Dermis microvascular lymphatic vessel endothelial cell (primary cell): ENCODE measurements at regions not wholly inside any gene's neighbourhood (a gene's known extent, or its start where the extent isn't known, plus 50 kb on each side); places are given as distances from the start of the nearest gene placed in this dataset.
"Not testable (repeated sequence)": the region's sequence is repeated elsewhere in the genome, so short reads cannot be mapped to it uniquely, and the experiment has no call there.

Source experiments
- DNase-seq, 2 donors: peaks; one replicate each; pipeline versions ENCODE4 v3.0.0 to v3.0.0-alpha.2; 2010; ENCODE audit warnings: low read depth in 2 of 2

GRCh38 chr22:35183917-35184316 lies 73.4 kb upstream of the HMGXB4 start:
- DNase-seq = no peak

- DNase-seq = no peak
Observed at GRCh38 chr22:35186492-35186891, 70.8 kb upstream of the HMGXB4 start.

DNA sequence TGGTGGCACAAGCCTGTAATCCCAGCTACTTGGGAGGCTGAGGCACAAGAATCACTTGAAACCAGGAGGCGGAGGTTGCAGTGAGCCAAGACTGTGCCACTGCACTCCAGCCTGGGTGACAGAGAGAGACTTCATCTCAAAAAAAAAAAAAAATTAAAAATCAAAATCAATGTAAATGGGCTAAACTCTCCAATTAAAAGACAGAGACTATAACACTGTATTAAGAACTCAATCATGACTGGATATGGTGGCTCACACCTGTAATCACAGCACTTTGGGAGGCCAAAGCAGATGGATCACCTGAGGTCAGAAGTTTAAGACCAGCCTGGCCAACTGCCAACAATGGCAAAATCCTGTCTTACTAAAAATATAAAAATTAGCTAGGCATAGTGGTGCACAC lies 68.4 kb upstream of the HMGXB4 start:
- DNase-seq = not testable (repeated sequence)

GRCh38 chr22:35189559-35189958 lies 67.7 kb upstream of the HMGXB4 start:
- DNase-seq = no peak

DNA sequence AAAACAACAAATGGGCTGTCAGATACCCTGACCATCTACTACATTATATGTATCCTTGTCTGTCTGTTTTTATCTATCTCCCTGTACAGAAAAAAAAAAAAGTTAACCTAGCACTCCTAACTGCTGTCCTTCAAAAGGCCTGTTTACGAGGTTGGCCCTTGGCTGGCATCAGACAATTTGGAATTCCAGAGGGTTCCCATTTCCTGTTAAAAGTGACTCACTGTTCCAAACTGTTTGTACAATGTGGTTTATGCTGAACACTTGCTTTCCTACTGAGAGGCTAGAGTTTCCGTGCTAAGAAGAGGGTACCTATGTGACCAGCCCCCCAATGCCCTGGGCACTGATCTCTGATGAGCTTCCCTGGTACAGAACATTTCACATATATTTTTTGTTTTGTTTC lies 65.9 kb upstream of the HMGXB4 start:
- DNase-seq = peak; percentile 52 to 69

DNA sequence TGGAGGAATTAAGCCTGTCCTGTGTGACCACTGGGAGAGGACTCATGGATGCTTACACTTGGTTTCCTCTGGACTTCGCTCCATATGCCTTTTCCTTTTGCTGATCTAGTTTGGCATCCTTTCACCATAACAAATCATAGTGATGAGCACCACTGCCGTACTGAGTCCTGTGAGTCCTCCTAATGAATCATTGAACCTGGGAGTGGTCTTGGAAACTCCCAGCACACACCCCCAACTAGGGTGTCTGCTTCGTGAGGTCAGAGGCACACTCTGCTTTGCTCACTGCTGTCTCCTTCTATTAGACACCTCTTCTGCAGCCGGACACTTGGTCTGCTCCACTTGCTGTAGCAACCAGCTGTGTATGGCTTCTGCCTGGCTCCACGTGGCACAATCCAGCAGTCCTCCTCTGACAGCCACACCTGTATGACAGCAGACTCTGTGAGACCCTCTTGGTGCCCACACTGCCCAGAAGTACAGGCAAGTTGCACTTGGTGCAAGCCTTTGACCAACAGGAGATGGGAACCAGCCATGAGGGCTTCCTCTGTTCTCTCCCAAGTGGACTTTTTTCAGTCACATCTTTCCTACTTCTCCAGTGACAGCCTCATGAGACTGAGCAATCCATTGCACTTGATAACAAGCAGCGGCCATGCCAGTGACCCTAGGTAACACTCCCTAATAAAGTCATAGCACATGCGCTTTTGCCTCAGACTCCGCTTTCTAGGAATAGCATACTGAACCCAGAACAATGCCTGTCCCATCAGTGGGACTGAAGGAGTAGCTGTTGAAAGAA lies 65.0 kb upstream of the HMGXB4 start:
- peak in 1 of 2 donors; percentile 23 for DNase-seq

DNA sequence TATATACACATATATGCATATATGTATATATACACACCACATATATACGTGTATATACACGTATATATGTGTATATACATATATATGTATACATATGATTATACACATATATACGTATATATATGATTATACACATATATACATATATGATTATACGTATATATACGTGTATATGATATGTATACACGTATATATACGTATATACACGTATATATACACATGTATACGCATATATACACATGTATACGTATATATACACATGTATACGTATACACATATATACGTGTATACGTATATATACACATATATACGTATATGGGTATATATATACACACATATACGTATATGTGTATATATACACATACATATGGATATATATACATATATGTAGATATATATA lies 62.1 kb upstream of the HMGXB4 start:
- DNase-seq = no peak

DNA sequence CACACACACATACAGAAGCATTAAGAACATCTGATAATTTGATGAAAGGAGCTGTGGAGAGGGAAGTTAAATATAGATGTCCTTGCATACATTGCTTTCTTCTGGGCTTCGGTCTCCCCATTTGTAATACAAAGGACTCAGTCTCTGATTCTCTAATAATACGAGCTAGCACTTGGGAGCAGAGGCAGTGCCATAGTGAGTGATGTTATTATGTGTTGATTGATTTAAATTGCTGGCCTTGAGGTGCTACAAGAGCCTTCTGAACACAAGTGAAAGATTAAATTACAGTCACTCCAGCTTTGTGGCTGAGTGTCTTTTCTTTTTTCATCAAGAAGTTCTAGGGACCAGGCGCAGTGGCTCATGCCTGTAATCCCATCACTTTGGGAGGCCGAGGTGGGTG lies 61.5 kb upstream of the HMGXB4 start:
- no peak for DNase-seq

- no peak for DNase-seq
Observed at GRCh38 chr22:35197071-35197470, 60.2 kb upstream of the HMGXB4 start.

- no peak for DNase-seq
Observed at GRCh38 chr22:35197886-35198285, 59.4 kb upstream of the HMGXB4 start.

DNA sequence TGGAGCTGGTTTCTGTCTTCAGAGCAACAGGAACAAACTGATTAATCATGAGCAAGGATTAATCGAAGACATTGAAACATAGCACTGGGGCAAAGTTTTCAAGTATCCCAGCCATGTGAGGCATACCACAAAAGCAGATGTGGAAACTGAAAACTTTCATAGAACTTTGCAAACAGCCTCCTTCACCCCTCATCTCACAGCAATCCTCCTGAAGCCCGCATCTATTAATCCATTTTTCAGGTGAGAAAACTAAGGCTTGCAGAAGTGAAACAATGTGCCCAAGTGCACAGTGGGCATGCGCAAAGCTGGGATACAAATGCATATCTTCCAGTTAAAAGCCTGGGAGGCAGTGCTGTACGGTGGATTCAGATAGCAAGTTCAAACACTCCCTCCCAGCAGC lies 58.6 kb upstream of the HMGXB4 start:
- DNase-seq = no peak

GRCh38 chr22:35202376-35202775 lies 54.9 kb upstream of the HMGXB4 start:
- no peak for DNase-seq

GRCh38 chr22:35203583-35203982 lies 53.7 kb upstream of the HMGXB4 start:
- DNase-seq = no peak

DNA sequence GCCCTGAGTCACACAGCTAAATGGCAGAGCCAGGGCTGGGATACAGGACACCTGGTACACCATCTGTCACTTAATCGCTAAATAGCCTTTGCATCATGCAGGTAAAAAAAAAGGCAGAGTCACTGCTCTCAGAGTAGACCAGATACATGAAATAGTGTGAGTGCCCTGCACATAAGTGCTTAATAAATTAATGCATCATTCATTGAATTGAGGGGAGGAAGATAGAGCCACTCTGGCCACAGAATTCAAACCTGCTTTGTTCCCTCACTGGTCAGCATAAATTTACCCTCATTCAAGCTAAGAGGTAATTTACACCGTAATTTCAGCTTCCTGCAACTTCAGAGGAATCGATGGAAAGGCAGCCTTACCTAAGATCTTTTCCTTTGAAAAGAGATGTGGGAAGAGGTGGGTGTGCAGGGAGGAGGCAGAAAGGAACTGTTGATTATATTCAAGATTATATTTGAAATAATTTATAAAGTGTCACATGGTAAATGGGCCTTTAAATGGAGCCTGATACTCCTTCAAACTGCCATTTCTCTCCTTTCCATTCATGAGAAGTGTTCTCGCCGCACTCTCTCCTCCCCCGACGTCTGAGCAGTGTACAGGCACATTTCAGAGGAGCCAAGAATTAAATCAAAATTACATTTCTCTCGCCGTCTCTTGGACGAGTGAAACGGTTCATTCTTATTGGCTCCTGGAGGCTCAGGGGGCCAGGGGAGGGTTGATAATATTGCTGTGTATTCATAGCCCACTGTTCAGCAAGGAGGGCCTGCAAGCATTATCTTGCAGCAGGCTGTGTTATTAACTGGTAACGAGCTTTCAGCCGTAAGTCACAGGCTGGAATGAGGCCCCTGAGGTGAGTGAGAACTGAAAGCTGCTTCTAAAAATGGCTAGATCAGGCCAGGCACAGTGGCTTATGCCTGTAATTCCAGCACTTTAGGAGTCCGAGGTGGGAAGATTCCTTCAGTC lies 52.2 kb upstream of the HMGXB4 start:
- no peak for DNase-seq

DNA sequence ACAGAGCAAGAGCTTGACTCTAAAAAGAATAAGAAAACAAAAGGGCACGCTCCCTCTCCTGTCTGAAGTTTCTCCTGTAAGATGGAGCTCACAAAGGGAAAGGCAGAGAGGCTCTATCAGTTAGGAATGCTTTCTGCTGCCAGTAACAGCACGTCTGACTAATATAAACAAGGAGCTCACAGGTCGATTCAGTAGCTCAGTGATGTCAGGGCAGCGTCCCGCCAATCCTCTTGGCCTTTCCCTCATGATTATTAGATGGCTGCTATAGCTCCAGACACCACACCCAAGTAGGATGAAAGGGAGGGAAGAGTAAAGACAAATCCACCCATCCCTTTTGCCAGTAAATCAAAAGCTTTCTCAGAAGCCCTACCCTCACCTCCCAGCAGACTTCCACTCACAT lies 51.3 kb upstream of the HMGXB4 start:
- DNase-seq = no peak

GRCh38 chr22:35206889-35207288 lies 50.4 kb upstream of the HMGXB4 start:
- no peak for DNase-seq
